KMS-11 (cell line): ENCODE measurements at regions not wholly inside any gene's neighbourhood (a gene's known extent, or its start where the extent isn't known, plus 50 kb on each side); places are given as distances from the start of the nearest gene placed in this dataset.

Experiments
- H2AFZ ChIP-seq: fragments of 200-600 bp; sonication (generic); 2 replicates; pipeline ENCODE4 v1.6.1; 2016; ENCODE audit warnings: antibody characterized with exemption, mixed run types, low read depth
- H3K27ac ChIP-seq: fragments of 200-600 bp; sonication (generic); 2 replicates; pipeline ENCODE4 v1.6.1; 2016; ENCODE audit warnings: mild to moderate bottlenecking, mixed run types
- H3K27me3 ChIP-seq: fragments of 200-600 bp; sonication (generic); 2 replicates; pipeline ENCODE4 v1.6.1; 2017; ENCODE audit warnings: mild to moderate bottlenecking, low read depth, mixed run types, moderate library complexity; ENCODE audit not compliant: insufficient read depth
- H3K36me3 ChIP-seq: fragments of 200-600 bp; sonication (generic); 2 replicates; pipeline ENCODE4 v1.6.1; 2017; ENCODE audit warnings: mild to moderate bottlenecking, mixed run types; ENCODE audit not compliant: insufficient read depth
- H3K4me1 ChIP-seq: fragments of 200-600 bp; sonication (generic); 2 replicates; pipeline ENCODE4 v1.6.1; 2016; ENCODE audit warnings: mild to moderate bottlenecking, low read depth, mixed run types; ENCODE audit not compliant: poor library complexity, severe bottlenecking
- H3K4me2 ChIP-seq: fragments of 200-600 bp; sonication (generic); 2 replicates; pipeline ENCODE4 v1.7.0; 2016; ENCODE audit warnings: mild to moderate bottlenecking, mixed run types
- H3K4me3 ChIP-seq: fragments of 200-600 bp; sonication (generic); IDR thresholded peaks from 2 replicates; pipeline ENCODE4 v1.6.1; 2017; ENCODE audit warnings: low read depth, low read length, mixed read lengths; ENCODE audit not compliant: insufficient read depth
- H3K79me2 ChIP-seq: fragments of 200-600 bp; sonication (generic); 2 replicates; pipeline ENCODE4 v1.6.1; 2016; ENCODE audit warnings: low read depth, mixed run types; ENCODE audit not compliant: insufficient read depth
- H3K9ac ChIP-seq: fragments of 200-600 bp; sonication (generic); 2 replicates; pipeline ENCODE4 v1.6.1; 2016; ENCODE audit warnings: mild to moderate bottlenecking, mixed run types
- H4K20me1 ChIP-seq: fragments of 200-600 bp; sonication (generic); 2 replicates; pipeline ENCODE4 v1.6.1; 2016; ENCODE audit warnings: mild to moderate bottlenecking, mixed run types; ENCODE audit not compliant: insufficient read depth
- CTCF ChIP-seq: fragments of 200-600 bp; sonication (generic); conservative IDR thresholded peaks from 2 replicates; pipeline ENCODE4 v1.6.1; 2017; ENCODE audit warnings: low read depth, mild to moderate bottlenecking, antibody characterized with exemption, low read length, moderate library complexity, mixed read lengths

DNA sequence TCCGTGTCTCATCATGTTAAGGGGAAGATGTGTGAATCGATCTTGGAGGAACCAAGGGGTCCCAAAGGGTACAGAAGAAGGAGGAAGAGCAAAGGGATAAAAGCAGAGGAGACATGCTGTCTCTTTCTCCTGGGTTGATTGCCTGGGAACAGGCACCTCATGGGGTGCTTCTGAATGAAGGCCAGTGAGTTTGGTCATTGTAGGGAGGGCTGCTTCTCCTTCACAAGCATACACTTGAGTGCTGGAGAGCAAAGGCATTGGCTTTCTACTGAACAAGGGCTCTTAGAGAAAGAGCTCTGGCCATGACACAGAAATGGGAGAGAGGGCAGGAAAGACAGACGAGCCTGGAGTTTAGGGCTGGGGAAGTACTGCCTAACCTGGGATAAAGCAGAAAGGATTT is 146.7 kb upstream of the NPY start:
- Histone ChIP-seq H3K9ac (no peak overlapping the region), H4K20me1 (no peaks in the 10 kb centered on the region), H3K27me3 (no peaks in the 10 kb centered on the region), H3K4me1 (no peaks in the 10 kb centered on the region), H2AFZ (no peak overlapping the region), H3K36me3 (no peaks in the 10 kb centered on the region), H3K79me2 (no peaks in the 10 kb centered on the region), H3K4me2 (no peak overlapping the region), H3K4me3 (no peak overlapping the region), H3K27ac (no peak overlapping the region)
- TF ChIP-seq CTCF: no peak

GRCh38 chr7:24138343-24138742 is 145.6 kb upstream of the NPY start:
- no peak overlapping the region for H3K4me3 ChIP-seq
- H3K4me1 ChIP-seq: no peaks in the 10 kb centered on the region
- H3K79me2 ChIP-seq: no peaks in the 10 kb centered on the region
- H3K4me2 ChIP-seq: no peak overlapping the region
- no peak overlapping the region for H2AFZ ChIP-seq
- no peaks in the 10 kb centered on the region for H3K36me3 ChIP-seq
- H3K9ac ChIP-seq: no peak overlapping the region
- no peak for TF ChIP-seq CTCF
- no peak overlapping the region for H3K27ac ChIP-seq
- H4K20me1 ChIP-seq: no peaks in the 10 kb centered on the region
- H3K27me3 ChIP-seq: no peaks in the 10 kb centered on the region

GRCh38 chr7:24140001-24140400 is 144.0 kb upstream of the NPY start:
- no peak overlapping the region for H3K9ac ChIP-seq
- H3K4me1 ChIP-seq: no peaks in the 10 kb centered on the region
- TF ChIP-seq CTCF: no peak
- no peaks in the 10 kb centered on the region for H3K27me3 ChIP-seq
- H3K4me2 ChIP-seq: no peak overlapping the region
- no peak overlapping the region for H3K27ac ChIP-seq
- H4K20me1 ChIP-seq: no peaks in the 10 kb centered on the region
- no peaks in the 10 kb centered on the region for H3K79me2 ChIP-seq
- no peak overlapping the region for H3K4me3 ChIP-seq
- no peak overlapping the region for H2AFZ ChIP-seq
- no peaks in the 10 kb centered on the region for H3K36me3 ChIP-seq

GRCh38 chr7:24141874-24142509 is 142.0 kb upstream of the NPY start:
- Histone ChIP-seq H3K36me3 (no peaks in the 10 kb centered on the region), H3K9ac (no peak overlapping the region), H3K4me1 (no peaks in the 10 kb centered on the region), H3K27me3 (no peaks in the 10 kb centered on the region), H3K4me2 (no peak overlapping the region), H3K27ac (no peak overlapping the region), H3K4me3 (no peak overlapping the region), H2AFZ (no peak overlapping the region), H3K79me2 (no peaks in the 10 kb centered on the region), H4K20me1 (no peaks in the 10 kb centered on the region)
- no peak for TF ChIP-seq CTCF
